NCI-H446 (cell line): ENCODE measurements at regions not wholly inside any gene's neighbourhood (a gene's known extent, or its start where the extent isn't known, plus 50 kb on each side); places are given as distances from the start of the nearest gene placed in this dataset.

ENCODE experiments used
- DNase-seq, 2 experiments: peaks; one replicate each; lab custom pipeline; 2025; lab: John Stamatoyannopoulos, UW

DNA sequence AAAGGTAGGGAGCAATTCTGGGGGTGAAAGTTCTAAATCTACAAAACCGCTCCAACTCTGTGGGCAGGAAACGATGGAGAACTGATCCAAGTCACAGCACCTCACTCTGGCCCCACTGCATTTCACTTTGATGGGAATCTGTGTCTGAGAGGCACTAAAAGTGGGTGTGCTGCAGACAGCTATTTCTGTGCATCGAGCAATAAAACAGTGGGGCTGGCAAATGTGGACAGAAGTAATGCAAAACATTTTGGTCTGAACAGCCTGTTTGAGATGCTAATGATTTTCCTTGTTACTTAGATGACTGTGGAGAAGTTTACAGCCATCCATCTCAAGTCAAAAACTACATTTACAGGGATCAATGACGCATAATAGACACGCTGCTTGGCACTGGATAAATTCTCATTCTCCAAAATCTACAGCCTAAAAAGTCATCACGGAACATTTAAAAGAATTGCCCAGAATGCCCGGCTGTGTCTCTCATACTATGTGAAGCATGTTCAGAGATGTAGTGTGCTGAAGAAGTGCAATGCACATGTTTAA, 1671.6 kb upstream of the TENM3 start:
- DNase-seq, result no peak

GRCh38 chr4:180578175-180578574, 1665.0 kb upstream of the TENM3 start:
- no peak for DNase-seq

DNA sequence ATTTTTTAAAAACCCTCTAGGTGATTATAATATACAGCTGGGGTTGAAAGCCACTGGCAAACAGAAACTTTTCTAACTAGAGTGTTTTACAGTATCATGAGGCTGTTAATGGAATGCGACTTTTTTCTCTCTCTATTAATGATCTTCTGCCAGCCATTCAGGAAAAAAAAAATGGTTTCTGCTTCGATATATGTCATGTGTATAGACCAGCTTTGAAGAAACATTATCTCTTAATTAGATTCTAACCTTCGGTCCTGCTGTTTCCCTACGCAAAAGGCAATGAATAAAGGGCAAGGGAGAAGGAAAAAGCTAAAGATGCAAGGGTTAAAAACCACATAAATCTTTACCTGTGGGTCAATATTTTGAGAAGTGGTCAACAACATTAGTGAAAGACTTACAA, 1662.1 kb upstream of the TENM3 start:
- DNase-seq, result no peak

- DNase-seq, result no peak
Measured at GRCh38 chr4:180587379-180587778, 1655.8 kb upstream of the TENM3 start.

- DNase-seq, result no peak
Measured at GRCh38 chr4:180589575-180589974, 1653.6 kb upstream of the TENM3 start.

GRCh38 chr4:180596888-180597483, 1646.2 kb upstream of the TENM3 start:
- no peak for DNase-seq

- no peak for DNase-seq
Measured at GRCh38 chr4:180598281-180598680, 1644.9 kb upstream of the TENM3 start.

GRCh38 chr4:180603791-180604190, 1639.4 kb upstream of the TENM3 start:
- DNase-seq, result no peak

GRCh38 chr4:180610324-180610723, 1632.9 kb upstream of the TENM3 start:
- no peak for DNase-seq

DNA sequence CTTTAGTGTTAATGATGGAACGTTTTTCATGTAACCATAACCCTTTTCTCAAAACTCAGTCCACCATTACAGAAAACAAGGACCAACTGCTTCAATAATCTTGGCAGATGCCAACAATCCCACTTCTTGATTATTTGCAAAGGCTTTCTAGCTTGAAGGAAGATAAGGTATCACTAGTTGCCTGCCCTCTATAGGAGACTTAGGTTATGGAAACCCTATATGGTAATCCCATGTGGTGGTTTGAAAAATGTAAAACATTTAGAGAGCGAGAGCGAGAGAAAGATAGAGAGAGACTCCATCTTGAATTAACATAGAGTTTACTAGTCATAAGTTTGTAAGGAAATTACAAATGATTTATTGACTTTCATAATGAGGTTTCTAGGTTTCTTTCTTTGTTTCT, 1627.5 kb upstream of the TENM3 start:
- no peak for DNase-seq

GRCh38 chr4:180617196-180617595, 1626.0 kb upstream of the TENM3 start:
- DNase-seq, result no peak

GRCh38 chr4:180618396-180618795, 1624.8 kb upstream of the TENM3 start:
- no peak for DNase-seq

- no peak for DNase-seq
Measured at GRCh38 chr4:180619440-180619839, 1623.8 kb upstream of the TENM3 start.

DNA sequence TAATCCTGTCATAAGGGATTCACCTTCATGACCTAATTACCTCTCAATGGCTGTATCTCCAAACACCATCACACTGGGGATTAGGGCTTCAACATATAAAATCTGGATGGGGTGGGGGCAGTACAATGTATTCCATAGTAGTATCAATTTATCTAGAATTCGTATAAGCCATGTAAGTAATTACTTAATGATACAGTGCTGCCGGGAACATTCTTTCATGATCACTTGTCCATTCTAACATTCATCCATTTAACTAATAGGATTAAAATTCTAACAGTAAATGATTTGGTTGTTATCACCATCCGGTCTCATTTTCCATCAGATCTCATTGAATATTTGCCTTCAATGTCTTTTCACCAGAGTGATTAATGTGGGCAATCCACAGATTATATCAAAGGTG, 1620.9 kb upstream of the TENM3 start:
- DNase-seq, result no peak

GRCh38 chr4:180625653-180626052, 1617.5 kb upstream of the TENM3 start:
- DNase-seq, result no peak

- DNase-seq, result no peak
Measured at GRCh38 chr4:180630012-180630665, 1613.1 kb upstream of the TENM3 start.

DNA sequence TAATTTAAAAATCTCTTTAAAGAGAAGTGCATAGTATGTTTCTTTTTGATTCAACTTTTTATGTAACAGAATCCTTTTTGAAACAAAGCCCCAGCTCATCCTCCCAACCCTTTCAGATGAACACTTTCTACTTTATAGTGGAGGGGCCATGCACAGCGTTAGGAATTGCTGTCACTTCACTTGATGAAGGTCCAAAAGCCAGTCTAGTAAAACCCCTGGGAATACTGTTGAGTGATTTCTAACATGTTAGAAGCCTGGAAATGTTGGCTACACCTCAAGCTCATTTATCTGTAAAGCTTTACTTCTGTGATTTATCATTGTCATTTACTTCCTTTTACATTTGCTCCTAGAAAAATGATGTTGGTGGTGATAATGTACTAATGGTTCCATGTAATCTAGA, 1608.9 kb upstream of the TENM3 start:
- no peak for DNase-seq

- DNase-seq, result no peak
Measured at GRCh38 chr4:180635281-180635680, 1607.9 kb upstream of the TENM3 start.

DNA sequence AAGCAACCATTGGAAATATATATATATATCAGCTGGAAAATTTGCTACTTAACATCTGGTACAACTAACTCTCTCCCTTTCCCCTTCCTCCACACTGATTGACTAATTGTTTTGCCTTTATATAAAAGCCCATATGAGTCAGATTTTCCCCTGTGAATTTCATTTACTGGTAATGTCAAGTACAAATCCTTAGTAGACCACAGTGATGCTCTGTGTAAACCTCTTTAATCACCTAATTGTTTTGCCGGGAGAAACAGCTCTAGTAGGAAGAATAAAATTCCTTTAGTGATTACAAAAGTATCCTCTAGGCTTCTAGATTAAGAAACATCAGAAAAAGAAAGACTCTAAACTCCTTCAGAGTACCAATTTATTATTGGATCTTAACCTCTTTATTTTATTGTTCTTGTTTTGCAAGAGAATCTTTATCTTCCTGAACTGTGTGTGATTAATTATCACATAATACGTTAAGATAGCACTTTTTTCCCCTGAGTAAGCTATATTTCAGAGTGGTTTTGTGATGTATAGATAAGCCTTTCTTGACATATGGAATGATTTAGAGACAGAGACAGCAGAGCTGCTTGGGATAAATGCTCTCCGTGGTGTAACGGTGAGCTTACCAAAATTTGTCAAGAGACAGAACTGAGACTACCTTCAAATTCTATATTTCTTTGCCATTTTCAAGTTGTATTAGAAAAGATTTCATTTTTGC, 1606.4 kb upstream of the TENM3 start:
- no peak for DNase-seq

- no peak for DNase-seq
Measured at GRCh38 chr4:180637616-180638015, 1605.6 kb upstream of the TENM3 start.

DNA sequence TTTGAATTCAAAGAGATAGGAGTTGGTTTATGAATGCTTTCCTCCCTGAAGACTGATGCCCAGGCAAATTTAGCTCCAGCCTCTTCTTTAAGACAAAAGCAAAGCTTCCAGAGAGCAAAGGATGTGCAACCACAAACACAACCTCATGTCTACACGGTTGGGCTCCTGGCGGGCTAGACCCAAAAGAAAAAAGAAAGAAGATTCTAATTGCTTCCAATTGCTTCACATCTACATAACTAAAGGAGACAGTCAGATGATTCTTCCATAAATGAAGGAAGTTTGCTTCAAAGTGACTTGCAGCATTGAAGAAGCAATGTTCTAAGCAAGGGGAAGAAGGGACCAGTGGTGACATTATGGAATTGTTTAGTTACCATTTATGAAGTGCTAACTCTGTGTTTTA, 1603.0 kb upstream of the TENM3 start:
- DNase-seq, result no peak

DNA sequence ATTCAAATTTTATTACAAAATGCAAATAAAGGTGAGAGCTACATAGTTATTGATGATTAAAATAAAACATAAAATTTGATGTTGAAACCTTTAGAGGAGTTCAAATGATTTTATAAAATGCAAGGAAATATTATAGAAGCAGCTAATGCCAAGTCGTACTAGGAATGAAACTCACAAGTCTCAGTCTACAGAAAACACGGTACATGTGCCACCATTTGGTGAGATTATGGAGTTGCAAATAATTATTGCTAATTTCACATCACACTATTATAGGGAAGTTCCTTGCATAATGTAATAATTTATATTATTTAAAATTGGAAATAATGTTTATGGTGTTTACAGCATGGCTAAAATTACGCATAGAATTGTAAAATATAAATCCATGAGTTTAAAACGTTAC, 1601.7 kb upstream of the TENM3 start:
- DNase-seq, result no peak

DNA sequence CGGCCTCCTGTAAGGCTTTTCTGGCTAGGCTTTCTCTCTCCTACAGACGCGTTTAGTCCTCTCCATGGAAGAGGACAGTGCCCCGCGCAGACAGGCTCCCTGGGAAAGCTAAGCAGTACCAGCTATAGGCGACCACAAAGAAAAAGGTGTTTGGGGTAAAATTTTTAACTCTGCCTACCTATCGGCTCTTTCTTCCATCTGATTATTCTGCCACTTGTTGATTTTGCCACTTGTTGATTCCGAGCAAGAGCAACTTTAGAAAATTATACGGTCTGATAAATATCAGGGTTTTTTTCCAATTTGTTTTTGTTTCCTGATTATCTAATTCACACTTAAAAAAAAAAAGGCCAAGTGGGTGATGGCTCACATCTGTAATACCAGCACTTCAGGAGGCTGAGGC, 1600.5 kb upstream of the TENM3 start:
- DNase-seq, result no peak
